HepG2 (cell line): ENCODE measurements at regions not wholly inside any gene's neighbourhood (a gene's known extent, or its start where the extent isn't known, plus 50 kb on each side); places are given as distances from the start of the nearest gene placed in this dataset.

ENCODE experiments used
- ATAC-seq: fragments of 200-7000 bp; cut with Tn5 transposase; 3 replicates; pipeline ENCODE4 v1.9.1; 2020; ENCODE audit warnings: mild to moderate bottlenecking, moderate library complexity
- BruUV-seq: library from RNA; stranded (reverse); fragments of 400-500 nt; replicated peaks from 2 replicates; lab custom pipeline; 2021; lab: Mats Ljungman, UMichigan
- CTCF ChIA-PET: fragments of 300-600 bp; formaldehyde crosslinking; extraction: SDS; loops from one replicate; lab custom pipeline; 2021; ENCODE audit warnings: low total read pairs, inconsistent platforms, low intra/inter-chr PET ratio; lab: Yijun Ruan, JAX
- POLR2A ChIA-PET: fragments of 350-600 bp; sonication (Branson Sonifier 250); formaldehyde crosslinking; loops from one replicate; lab custom pipeline; 2020; ENCODE audit warnings: antibody characterized with exemption, inconsistent platforms; lab: Yijun Ruan, JAX
- DNase-seq: peaks from one replicate; pipeline ENCODE4 v3.0.0-alpha.2; 2015; ENCODE audit warnings: low spot score
- FAIRE-seq: peaks from 3 replicates; lab custom pipeline; 2011; peaks lifted over from hg19 to GRCh38; lab: Jason Lieb, UNC
- H2AFZ ChIP-seq: one replicate; pipeline ENCODE4 v1.6.1; 2011; ENCODE audit warnings: low read length, inconsistent platforms
- H3K27ac ChIP-seq: fragments of 300-600 bp; 3 replicates; pipeline ENCODE4 v1.8.0; 2011; ENCODE audit warnings: mixed run types, mild to moderate bottlenecking, mixed read lengths, low read length, inconsistent platforms; ENCODE audit not compliant: insufficient read depth; ENCODE audit errors: extremely low read length
- H3K27me3 ChIP-seq, 2 experiments: fragments of 200-600 bp in 1 of 2; 2 replicates in 1 of 2; 3 replicates in 1 of 2; pipeline versions ENCODE4 v1.6.0 to v1.8.0; 2011; ENCODE audit warnings: low read length in 2 of 2, mild to moderate bottlenecking in 2 of 2, moderate library complexity in 2 of 2, inconsistent platforms in 1 of 2; ENCODE audit not compliant: insufficient read depth in 2 of 2, control insufficient read depth in 1 of 2
- H3K36me3 ChIP-seq, 2 experiments: fragments of 200-600 bp in 1 of 2; replicated peaks in 1 of 2; 2 replicates in 1 of 2; 3 replicates in 1 of 2; pipeline versions ENCODE4 v1.5.1 to v1.8.0; 2011; ENCODE audit warnings: low read length in 2 of 2, inconsistent platforms in 1 of 2; ENCODE audit not compliant: insufficient read depth in 2 of 2, control insufficient read depth in 1 of 2
- H3K4me1 ChIP-seq: 2 replicates; pipeline ENCODE4 v1.5.1; 2012; ENCODE audit warnings: low read length, inconsistent platforms; ENCODE audit not compliant: insufficient read depth
- H3K4me2 ChIP-seq: 2 replicates; pipeline ENCODE4 v1.6.0; 2011; ENCODE audit warnings: low read depth, low read length, inconsistent platforms
- H3K4me3 ChIP-seq, 3 experiments: fragments of 200-600 bp in 1 of 3; sonication (generic), shearing (Covaris generic) in 1 of 3; replicated peaks in 1 of 3; 2 replicates each; pipeline ENCODE4 v1.5.1; 2011 to 2016; ENCODE audit warnings: low read length in 3 of 3, inconsistent platforms in 2 of 3, low read depth in 2 of 3, mild to moderate bottlenecking in 2 of 3, control low read depth in 1 of 3, mixed read lengths in 1 of 3; ENCODE audit not compliant: insufficient read depth in 1 of 3
- H3K79me2 ChIP-seq: one replicate; pipeline ENCODE4 v1.6.1; 2011; ENCODE audit warnings: low read length, inconsistent platforms; ENCODE audit not compliant: insufficient read depth
- H3K9ac ChIP-seq: 2 replicates; pipeline ENCODE4 v1.6.0; 2011; ENCODE audit warnings: mild to moderate bottlenecking, low read depth, low read length, inconsistent platforms; ENCODE audit not compliant: insufficient read depth
- H3K9me3 ChIP-seq: 2 replicates; pipeline ENCODE4 v1.5.1; 2012; ENCODE audit warnings: mild to moderate bottlenecking, low read length
- H4K20me1 ChIP-seq: 2 replicates; pipeline ENCODE4 v1.6.0; 2011; ENCODE audit warnings: inconsistent platforms, mild to moderate bottlenecking, low read length, moderate library complexity; ENCODE audit not compliant: insufficient read depth
- CCDC6 ChIP-seq: sonication (generic); formaldehyde crosslinking; IDR thresholded peaks from 2 replicates; pipeline ENCODE4 v1.8.1; 2022; ENCODE audit warnings: mild to moderate bottlenecking, missing genetic modification reagents, moderate library complexity
- FOXC1 ChIP-seq: sonication (generic); formaldehyde crosslinking; IDR thresholded peaks from 2 replicates; pipeline ENCODE4 v1.8.0; 2022; ENCODE audit warnings: mild to moderate bottlenecking, missing genetic modification reagents, borderline replicate concordance
- GFI1 ChIP-seq: sonication (generic); formaldehyde crosslinking; IDR thresholded peaks from 2 replicates; pipeline ENCODE4 v1.5.0; 2020; ENCODE audit warnings: missing genetic modification reagents, mild to moderate bottlenecking, borderline replicate concordance
- RARA ChIP-seq: IDR thresholded peaks from 2 replicates; pipeline ENCODE4 v1.6.1; 2016; ENCODE audit warnings: missing genetic modification reagents, missing compliant biosample characterization
- SKI ChIP-seq: fragments of 450-650 bp; IDR thresholded peaks from one replicate; pipeline ENCODE4 v1.6.1; 2018; ENCODE audit warnings: mild to moderate bottlenecking; ENCODE audit not compliant: partially characterized antibody
- ZEB1 ChIP-seq: IDR thresholded peaks from 2 replicates; pipeline ENCODE4 v1.6.1; 2012; ENCODE audit warnings: mild to moderate bottlenecking, low read depth, inconsistent platforms; ENCODE audit not compliant: insufficient replicate concordance
- ZNF264 ChIP-seq: sonication (generic); formaldehyde crosslinking; IDR thresholded peaks from 2 replicates; pipeline ENCODE4 v1.4.0; 2020; ENCODE audit warnings: missing genetic modification reagents
- WGBS: methylation state at CpG from one replicate; pipeline ENCODE4 v1.1.6; 2017; ENCODE audit warnings: low lambda C conversion rate; 5-methylcytosine and 5-hydroxymethylcytosine counted together
- in situ Hi-C: cut with HindIII; loops from 2 replicates; pipeline ENCODE4 v1.10.0; 2017; ENCODE audit warnings: low pct_unique_long_range_greater_than_20kb; ENCODE audit not compliant: extremely low pct_ligation_motif_present
- intact Hi-C: fragments of 100-400 bp; cut with micrococcal nuclease; formaldehyde crosslinking; loops from one replicate; pipeline ENCODE4 v1.10.0; 2022; ENCODE audit not compliant: unreplicated experiment
- TF ChIP-seq, protein P1 (sequence below): sonication (generic); formaldehyde crosslinking; IDR thresholded peaks from 2 replicates; pipeline ENCODE4 v1.5.0; 2020; ENCODE audit warnings: mild to moderate bottlenecking, missing genetic modification reagents
- TF ChIP-seq, protein P2 (sequence below): sonication (generic); formaldehyde crosslinking; IDR thresholded peaks from 2 replicates; pipeline ENCODE4 v1.5.0; 2020; ENCODE audit warnings: mild to moderate bottlenecking, missing genetic modification reagents
- TF ChIP-seq, protein P3 (sequence below): sonication (generic); formaldehyde crosslinking; IDR thresholded peaks from 2 replicates; pipeline ENCODE4 v1.5.0; 2020; ENCODE audit warnings: missing genetic modification reagents
- TF ChIP-seq, protein P4 (sequence below): sonication (generic); formaldehyde crosslinking; IDR thresholded peaks from 2 replicates; pipeline ENCODE4 v1.4.0; 2020; ENCODE audit warnings: mild to moderate bottlenecking, missing genetic modification reagents
- TF ChIP-seq, protein P5 (sequence below): sonication (generic); formaldehyde crosslinking; IDR thresholded peaks from 2 replicates; pipeline ENCODE4 v1.8.0; 2023; ENCODE audit warnings: mild to moderate bottlenecking, missing genetic modification reagents

DNA sequence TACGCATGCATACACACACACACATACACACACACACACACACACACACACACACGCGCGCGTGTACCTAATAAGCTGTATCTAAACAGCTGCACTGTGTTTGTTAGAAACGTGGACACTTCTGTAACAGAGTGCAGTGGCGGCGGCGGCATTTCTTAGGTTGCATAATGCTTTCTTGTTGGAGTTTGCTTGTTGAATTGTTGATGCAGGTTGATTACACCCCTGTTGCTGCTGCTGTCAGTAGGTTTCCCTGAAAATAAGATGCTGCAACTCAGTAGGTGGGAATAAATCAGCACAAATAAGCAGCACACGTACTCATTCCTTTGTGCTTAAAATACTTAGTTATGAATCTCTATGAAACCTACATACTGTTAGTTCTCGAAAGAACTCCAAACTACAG, 479.2 kb downstream of the LIG4 start (continued):
- TF ChIP-seq, protein P1, sequence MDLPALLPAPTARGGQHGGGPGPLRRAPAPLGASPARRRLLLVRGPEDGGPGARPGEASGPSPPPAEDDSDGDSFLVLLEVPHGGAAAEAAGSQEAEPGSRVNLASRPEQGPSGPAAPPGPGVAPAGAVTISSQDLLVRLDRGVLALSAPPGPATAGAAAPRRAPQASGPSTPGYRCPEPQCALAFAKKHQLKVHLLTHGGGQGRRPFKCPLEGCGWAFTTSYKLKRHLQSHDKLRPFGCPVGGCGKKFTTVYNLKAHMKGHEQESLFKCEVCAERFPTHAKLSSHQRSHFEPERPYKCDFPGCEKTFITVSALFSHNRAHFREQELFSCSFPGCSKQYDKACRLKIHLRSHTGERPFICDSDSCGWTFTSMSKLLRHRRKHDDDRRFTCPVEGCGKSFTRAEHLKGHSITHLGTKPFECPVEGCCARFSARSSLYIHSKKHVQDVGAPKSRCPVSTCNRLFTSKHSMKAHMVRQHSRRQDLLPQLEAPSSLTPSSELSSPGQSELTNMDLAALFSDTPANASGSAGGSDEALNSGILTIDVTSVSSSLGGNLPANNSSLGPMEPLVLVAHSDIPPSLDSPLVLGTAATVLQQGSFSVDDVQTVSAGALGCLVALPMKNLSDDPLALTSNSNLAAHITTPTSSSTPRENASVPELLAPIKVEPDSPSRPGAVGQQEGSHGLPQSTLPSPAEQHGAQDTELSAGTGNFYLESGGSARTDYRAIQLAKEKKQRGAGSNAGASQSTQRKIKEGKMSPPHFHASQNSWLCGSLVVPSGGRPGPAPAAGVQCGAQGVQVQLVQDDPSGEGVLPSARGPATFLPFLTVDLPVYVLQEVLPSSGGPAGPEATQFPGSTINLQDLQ (CRISPR knock-in tag): no peak
- no peak for TF ChIP-seq SKI
- TF ChIP-seq, protein P2, sequence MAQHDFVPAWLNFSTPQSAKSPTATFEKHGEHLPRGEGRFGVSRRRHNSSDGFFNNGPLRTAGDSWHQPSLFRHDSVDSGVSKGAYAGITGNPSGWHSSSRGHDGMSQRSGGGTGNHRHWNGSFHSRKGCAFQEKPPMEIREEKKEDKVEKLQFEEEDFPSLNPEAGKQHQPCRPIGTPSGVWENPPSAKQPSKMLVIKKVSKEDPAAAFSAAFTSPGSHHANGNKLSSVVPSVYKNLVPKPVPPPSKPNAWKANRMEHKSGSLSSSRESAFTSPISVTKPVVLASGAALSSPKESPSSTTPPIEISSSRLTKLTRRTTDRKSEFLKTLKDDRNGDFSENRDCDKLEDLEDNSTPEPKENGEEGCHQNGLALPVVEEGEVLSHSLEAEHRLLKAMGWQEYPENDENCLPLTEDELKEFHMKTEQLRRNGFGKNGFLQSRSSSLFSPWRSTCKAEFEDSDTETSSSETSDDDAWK (CRISPR knock-in tag): no peak

DNA sequence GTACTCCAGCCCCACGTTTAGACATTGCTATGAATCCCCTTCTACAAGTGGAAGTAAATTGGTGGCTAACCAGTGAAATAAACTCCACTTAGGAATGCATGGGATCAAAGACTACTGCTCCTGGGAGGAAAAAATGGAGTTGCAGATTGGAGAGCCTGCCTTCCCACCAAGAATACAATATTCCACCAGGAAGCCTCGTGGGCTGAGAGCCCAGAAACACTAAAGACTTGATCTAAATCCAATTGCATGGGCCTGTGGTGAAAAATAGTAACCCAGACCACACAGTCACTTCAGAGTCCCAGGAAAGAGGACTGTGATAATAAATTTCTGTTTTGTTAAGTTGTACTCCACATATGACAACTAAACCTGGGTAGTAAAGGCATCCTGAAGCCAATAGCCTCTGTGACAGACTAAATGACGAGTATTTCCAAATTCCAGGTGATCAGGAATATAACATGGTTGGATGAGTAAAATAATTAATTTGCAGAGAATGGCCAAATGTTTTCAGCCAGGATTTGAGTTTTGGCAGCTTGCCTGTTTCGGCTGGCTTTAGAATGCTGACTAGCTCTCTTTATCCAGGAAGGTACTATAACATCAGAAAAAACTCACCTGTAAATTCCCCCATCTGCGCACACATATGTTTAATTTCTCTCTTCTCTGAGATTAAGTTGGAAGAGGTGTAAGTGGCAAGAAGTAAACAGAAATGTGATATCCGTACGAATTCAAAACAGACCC, 480.3 kb downstream of the LIG4 start:
- Histone ChIP-seq H3K9me3 (no peaks in the 10 kb centered on the region), H3K79me2 (no peaks in the 10 kb centered on the region), H3K4me2 (no peak overlapping the region), H3K27me3 (no peaks in the 10 kb centered on the region), H3K36me3 (no peaks in the 10 kb centered on the region), H3K27ac (no peak overlapping the region), H2AFZ (no peak overlapping the region), H3K4me1 (no peaks in the 10 kb centered on the region), H3K9ac (no peak overlapping the region), H4K20me1 (no peaks in the 10 kb centered on the region), H3K4me3 (no peak overlapping the region)
- FAIRE-seq (no peak), ATAC-seq (no peak), DNase-seq (no peak)
- POLR2A ChIA-PET: no interaction called here
- in situ Hi-C loops: no loop called here
- TF ChIP-seq ZEB1: no peak
- TF ChIP-seq CCDC6 (CRISPR knock-in tag): no peak
- no peak for TF ChIP-seq FOXC1 (CRISPR knock-in tag)
- TF ChIP-seq, protein P3, sequence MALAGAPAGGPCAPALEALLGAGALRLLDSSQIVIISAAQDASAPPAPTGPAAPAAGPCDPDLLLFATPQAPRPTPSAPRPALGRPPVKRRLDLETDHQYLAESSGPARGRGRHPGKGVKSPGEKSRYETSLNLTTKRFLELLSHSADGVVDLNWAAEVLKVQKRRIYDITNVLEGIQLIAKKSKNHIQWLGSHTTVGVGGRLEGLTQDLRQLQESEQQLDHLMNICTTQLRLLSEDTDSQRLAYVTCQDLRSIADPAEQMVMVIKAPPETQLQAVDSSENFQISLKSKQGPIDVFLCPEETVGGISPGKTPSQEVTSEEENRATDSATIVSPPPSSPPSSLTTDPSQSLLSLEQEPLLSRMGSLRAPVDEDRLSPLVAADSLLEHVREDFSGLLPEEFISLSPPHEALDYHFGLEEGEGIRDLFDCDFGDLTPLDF (CRISPR knock-in tag): no peak
- no peak for TF ChIP-seq RARA (CRISPR knock-in tag)
- no peak for TF ChIP-seq ZNF264
- TF ChIP-seq, protein P4, sequence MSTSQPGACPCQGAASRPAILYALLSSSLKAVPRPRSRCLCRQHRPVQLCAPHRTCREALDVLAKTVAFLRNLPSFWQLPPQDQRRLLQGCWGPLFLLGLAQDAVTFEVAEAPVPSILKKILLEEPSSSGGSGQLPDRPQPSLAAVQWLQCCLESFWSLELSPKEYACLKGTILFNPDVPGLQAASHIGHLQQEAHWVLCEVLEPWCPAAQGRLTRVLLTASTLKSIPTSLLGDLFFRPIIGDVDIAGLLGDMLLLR (CRISPR knock-in tag): no peak
- no peak for TF ChIP-seq GFI1 (CRISPR knock-in tag)
- TF ChIP-seq, protein P5, sequence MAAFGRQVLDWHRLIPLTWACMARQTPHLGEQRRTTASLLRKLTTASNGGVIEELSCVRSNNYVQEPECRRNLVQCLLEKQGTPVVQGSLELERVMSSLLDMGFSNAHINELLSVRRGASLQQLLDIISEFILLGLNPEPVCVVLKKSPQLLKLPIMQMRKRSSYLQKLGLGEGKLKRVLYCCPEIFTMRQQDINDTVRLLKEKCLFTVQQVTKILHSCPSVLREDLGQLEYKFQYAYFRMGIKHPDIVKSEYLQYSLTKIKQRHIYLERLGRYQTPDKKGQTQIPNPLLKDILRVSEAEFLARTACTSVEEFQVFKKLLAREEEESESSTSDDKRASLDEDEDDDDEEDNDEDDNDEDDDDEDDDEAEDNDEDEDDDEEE: no peak
- WGBS: 26% methylated on average over 7 of the region's 7 CpGs
- no TSS peak for BruUV-seq
- intact Hi-C loops: no loop called here
- CTCF ChIA-PET: no interaction called here
